ENCODE measurements at regions not wholly inside any gene's neighbourhood (a gene's known extent, or its start where the extent isn't known, plus 50 kb on each side); places are given as distances from the start of the nearest gene placed in this dataset.

DNA sequence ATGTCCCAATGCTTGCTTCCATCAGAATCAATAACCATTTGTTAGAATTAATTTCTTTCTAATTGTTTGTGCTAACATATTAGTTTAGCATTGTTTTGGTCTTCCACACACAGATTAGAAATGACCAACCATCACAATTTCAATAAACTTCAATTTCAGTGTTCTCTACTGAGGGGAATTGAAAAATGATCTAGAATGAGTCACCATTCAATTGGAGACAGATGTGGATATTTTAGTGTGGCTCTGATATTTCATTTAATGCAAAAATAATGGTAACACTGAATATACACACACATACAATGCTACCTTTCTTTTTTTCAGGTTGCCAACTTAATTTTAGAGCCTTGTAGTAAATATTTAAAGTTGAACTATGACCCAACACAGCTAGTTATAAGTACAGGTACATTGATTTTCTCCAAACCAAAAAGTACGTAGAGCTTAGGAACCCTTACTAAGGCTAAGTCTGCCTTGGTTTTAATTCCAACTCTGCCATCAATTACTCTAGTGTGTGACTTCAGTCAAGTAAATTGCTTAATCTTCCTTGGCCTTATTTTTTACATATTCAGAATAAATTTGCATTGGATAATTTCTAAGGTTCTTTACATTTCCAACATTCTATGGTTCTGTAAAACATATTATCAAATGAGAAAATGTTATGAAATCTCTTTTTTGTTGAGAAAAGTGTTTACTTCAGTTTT lies 143.9 kb downstream of the DMRTA1 start:
- TF ChIP-seq EZH2 (IDR thresholded peaks at IDR 0.05; ENCODE audit: borderline replicate concordance, insufficient read depth, low read length, poor library complexity, severe bottlenecking), result no peak
- TF ChIP-seq SMC3 (conservative IDR thresholded peaks at IDR 0.05; ENCODE audit: poor library complexity), result no peak
- Histone ChIP-seq H3K9me3 (ENCODE audit: low read length) (no peaks in the 10 kb centered on the region), H3K4me2 (ENCODE audit: low read length) (no peak overlapping the region)

DNA sequence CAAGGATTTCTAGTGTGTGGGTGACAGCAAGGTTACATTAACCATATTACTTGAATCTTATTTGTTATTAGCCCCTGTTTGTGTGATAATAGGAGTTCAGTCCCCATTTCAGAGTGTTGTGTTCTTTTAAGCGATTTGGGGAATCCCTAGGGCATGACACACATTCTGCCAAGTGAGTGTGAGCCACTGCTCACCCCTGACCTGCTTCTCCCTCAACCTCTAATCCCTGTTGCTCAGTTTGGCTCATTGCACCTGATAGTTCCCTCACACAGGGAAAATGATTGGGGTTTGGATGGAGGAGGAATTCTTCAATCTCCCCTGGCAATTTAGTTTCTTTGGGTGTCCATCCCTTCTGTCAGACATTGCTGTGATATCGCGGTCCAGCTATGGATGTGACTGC lies 149.2 kb downstream of the DMRTA1 start:
- Histone ChIP-seq H3K79me2 (replicated peaks; ENCODE audit: insufficient read depth, low read length) (no peaks in the 10 kb centered on the region), H3K4me2 (ENCODE audit: low read length) (no peak overlapping the region), H3K27ac (ENCODE audit: low read length) (no peak overlapping the region), H3K36me3 (ENCODE audit: insufficient read depth, low read length) (no peaks in the 10 kb centered on the region), H3K9me2 (ENCODE audit: insufficient read depth, low read length) (no peaks in the 10 kb centered on the region), H3K27me3 (ENCODE audit: insufficient read depth, low read depth, low read length) (no peaks in the 10 kb centered on the region), H3K9ac (ENCODE audit: low read length) (no peak overlapping the region), H2AFZ (ENCODE audit: low read depth, low read length) (no peak overlapping the region), H4K20me1 (ENCODE audit: insufficient read depth) (no peaks in the 10 kb centered on the region), H3K9me3 (ENCODE audit: low read length) (no peaks in the 10 kb centered on the region), H3F3A (ENCODE audit: insufficient read depth, low read length, poor library complexity, severe bottlenecking) (no peaks in the 10 kb centered on the region), H3K4me3 (ENCODE audit: low read length) (no peak overlapping the region)
- TF ChIP-seq POLR2AphosphoS5 (IDR thresholded peaks at IDR 0.05), result no peak
- TF ChIP-seq, protein P1, sequence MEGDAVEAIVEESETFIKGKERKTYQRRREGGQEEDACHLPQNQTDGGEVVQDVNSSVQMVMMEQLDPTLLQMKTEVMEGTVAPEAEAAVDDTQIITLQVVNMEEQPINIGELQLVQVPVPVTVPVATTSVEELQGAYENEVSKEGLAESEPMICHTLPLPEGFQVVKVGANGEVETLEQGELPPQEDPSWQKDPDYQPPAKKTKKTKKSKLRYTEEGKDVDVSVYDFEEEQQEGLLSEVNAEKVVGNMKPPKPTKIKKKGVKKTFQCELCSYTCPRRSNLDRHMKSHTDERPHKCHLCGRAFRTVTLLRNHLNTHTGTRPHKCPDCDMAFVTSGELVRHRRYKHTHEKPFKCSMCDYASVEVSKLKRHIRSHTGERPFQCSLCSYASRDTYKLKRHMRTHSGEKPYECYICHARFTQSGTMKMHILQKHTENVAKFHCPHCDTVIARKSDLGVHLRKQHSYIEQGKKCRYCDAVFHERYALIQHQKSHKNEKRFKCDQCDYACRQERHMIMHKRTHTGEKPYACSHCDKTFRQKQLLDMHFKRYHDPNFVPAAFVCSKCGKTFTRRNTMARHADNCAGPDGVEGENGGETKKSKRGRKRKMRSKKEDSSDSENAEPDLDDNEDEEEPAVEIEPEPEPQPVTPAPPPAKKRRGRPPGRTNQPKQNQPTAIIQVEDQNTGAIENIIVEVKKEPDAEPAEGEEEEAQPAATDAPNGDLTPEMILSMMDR (IDR thresholded peaks at IDR 0.05; ENCODE audit: poor library complexity, severe bottlenecking), result no peak
- TF ChIP-seq, protein P2, sequence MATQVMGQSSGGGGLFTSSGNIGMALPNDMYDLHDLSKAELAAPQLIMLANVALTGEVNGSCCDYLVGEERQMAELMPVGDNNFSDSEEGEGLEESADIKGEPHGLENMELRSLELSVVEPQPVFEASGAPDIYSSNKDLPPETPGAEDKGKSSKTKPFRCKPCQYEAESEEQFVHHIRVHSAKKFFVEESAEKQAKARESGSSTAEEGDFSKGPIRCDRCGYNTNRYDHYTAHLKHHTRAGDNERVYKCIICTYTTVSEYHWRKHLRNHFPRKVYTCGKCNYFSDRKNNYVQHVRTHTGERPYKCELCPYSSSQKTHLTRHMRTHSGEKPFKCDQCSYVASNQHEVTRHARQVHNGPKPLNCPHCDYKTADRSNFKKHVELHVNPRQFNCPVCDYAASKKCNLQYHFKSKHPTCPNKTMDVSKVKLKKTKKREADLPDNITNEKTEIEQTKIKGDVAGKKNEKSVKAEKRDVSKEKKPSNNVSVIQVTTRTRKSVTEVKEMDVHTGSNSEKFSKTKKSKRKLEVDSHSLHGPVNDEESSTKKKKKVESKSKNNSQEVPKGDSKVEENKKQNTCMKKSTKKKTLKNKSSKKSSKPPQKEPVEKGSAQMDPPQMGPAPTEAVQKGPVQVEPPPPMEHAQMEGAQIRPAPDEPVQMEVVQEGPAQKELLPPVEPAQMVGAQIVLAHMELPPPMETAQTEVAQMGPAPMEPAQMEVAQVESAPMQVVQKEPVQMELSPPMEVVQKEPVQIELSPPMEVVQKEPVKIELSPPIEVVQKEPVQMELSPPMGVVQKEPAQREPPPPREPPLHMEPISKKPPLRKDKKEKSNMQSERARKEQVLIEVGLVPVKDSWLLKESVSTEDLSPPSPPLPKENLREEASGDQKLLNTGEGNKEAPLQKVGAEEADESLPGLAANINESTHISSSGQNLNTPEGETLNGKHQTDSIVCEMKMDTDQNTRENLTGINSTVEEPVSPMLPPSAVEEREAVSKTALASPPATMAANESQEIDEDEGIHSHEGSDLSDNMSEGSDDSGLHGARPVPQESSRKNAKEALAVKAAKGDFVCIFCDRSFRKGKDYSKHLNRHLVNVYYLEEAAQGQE (IDR thresholded peaks at IDR 0.05; ENCODE audit: borderline replicate concordance), result no peak
- no peak for TF ChIP-seq EZH2 (IDR thresholded peaks at IDR 0.05; ENCODE audit: borderline replicate concordance, insufficient read depth, low read length, poor library complexity, severe bottlenecking)
- no peak for TF ChIP-seq SMC3 (conservative IDR thresholded peaks at IDR 0.05; ENCODE audit: poor library complexity)
- no peak for TF ChIP-seq RAD21 (conservative IDR thresholded peaks at IDR 0.05)
- TF ChIP-seq MXI1 (conservative IDR thresholded peaks at IDR 0.05; ENCODE audit: poor library complexity, severe bottlenecking), result no peak
- TF ChIP-seq TAF1 (IDR thresholded peaks at IDR 0.05; ENCODE audit: low read depth), result no peak
- TF ChIP-seq EP300 (conservative IDR thresholded peaks at IDR 0.05; ENCODE audit: poor library complexity, severe bottlenecking), result no peak

More for the DNA sequence above, 143.9 kb downstream of the DMRTA1 start:
- no peaks in the 10 kb centered on the region for H3K36me3 ChIP-seq (ENCODE audit: insufficient read depth, low read length)
- H4K20me1 ChIP-seq (ENCODE audit: insufficient read depth), result no peaks in the 10 kb centered on the region
- H3K4me3 ChIP-seq (ENCODE audit: low read length), result no peak overlapping the region
- no peaks in the 10 kb centered on the region for H3K79me2 ChIP-seq (replicated peaks; ENCODE audit: insufficient read depth, low read length)
- no peak overlapping the region for H3K27ac ChIP-seq (ENCODE audit: low read length)
- H2AFZ ChIP-seq (ENCODE audit: low read depth, low read length), result no peak overlapping the region
- H3F3A ChIP-seq (ENCODE audit: insufficient read depth, low read length, poor library complexity, severe bottlenecking), result no peaks in the 10 kb centered on the region
- no peaks in the 10 kb centered on the region for H3K27me3 ChIP-seq (ENCODE audit: insufficient read depth, low read depth, low read length)
- no peak overlapping the region for H3K9ac ChIP-seq (ENCODE audit: low read length)
- H3K9me2 ChIP-seq (ENCODE audit: insufficient read depth, low read length), result no peaks in the 10 kb centered on the region
